ENCODE measurements at regions not wholly inside any gene's neighbourhood (a gene's known extent, or its start where the extent isn't known, plus 50 kb on each side); places are given as distances from the start of the nearest gene placed in this dataset.

GRCh38 chr12:98421316-98421715 is 94.1 kb upstream of the TMPO start:
- Histone ChIP-seq H2BK120ac (ENCODE audit: low read depth, low read length, poor library complexity, severe bottlenecking) (no peak overlapping the region), H3K23ac (ENCODE audit: insufficient read length, low read depth, low read length) (no peak overlapping the region), H4K8ac (replicated peaks; ENCODE audit: insufficient read length, low read depth, low read length) (no peak overlapping the region), H4K91ac (ENCODE audit: insufficient read length, low read depth, low read length) (no peak overlapping the region), H2BK12ac (ENCODE audit: insufficient read length, low read depth, low read length) (no peak overlapping the region), H2AFZ (ENCODE audit: low read length) (no peak overlapping the region), H3K27me3 (ENCODE audit: insufficient read depth, low read length) (no peaks in the 10 kb centered on the region), H3K9ac (ENCODE audit: extremely low read depth, insufficient read length, low read length) (no peak overlapping the region), H2AK5ac (ENCODE audit: insufficient read length, low read length) (no peak overlapping the region), H3K27ac (ENCODE audit: insufficient read length, low read depth, low read length) (no peak overlapping the region), H3K4ac (ENCODE audit: low read depth, low read length) (no peak overlapping the region), H3K4me1 (ENCODE audit: insufficient read depth, low read length) (peaks cover 9% of the 10 kb centered on the region), H3K14ac (ENCODE audit: insufficient read depth, low read length) (no peak overlapping the region), H4K20me1 (ENCODE audit: control insufficient read depth, insufficient read depth, insufficient read length) (no peaks in the 10 kb centered on the region), H3K56ac (ENCODE audit: insufficient read length, low read depth, low read length) (no peak overlapping the region), H3K79me1 (ENCODE audit: insufficient read depth, low read depth, low read length, poor library complexity, severe bottlenecking) (no peaks in the 10 kb centered on the region), H2BK5ac (ENCODE audit: insufficient read length, low read length) (no peak overlapping the region), H3K4me2 (ENCODE audit: insufficient read depth, insufficient read length, low read length) (no peak overlapping the region), H3T11ph (ENCODE audit: low read length) (no peak overlapping the region), H2BK20ac (ENCODE audit: low read depth, low read length, poor library complexity, severe bottlenecking) (no peak overlapping the region), H3K18ac (ENCODE audit: insufficient read length, low read depth, low read length) (no peak overlapping the region), H3K79me2 (ENCODE audit: insufficient read depth, low read length) (no peaks in the 10 kb centered on the region), H3K23me2 (ENCODE audit: insufficient read length, low read depth, low read length, poor library complexity, severe bottlenecking) (no peaks in the 10 kb centered on the region), H2BK15ac (ENCODE audit: low read depth, low read length) (no peak overlapping the region), H4K5ac (ENCODE audit: insufficient read length, low read depth, low read length) (no peak overlapping the region), H3K9me3 (ENCODE audit: control insufficient read depth, low read depth, low read length) (no peaks in the 10 kb centered on the region)
- no peak for DNase-seq
- no CpG with 5 or more reads among the region's 8 CpGs for WGBS (ENCODE audit: extremely low coverage, insufficient read length, low lambda C conversion rate)
- no peaks in the 10 kb centered on the region for H3K27me3 Mint-ChIP-seq (ENCODE audit: low read depth)
- H3K27ac Mint-ChIP-seq: no peak overlapping the region
- H3K4me1 Mint-ChIP-seq: peaks cover 22 to 27% of the 10 kb centered on the region in 2 experiments
- TF ChIP-seq CTCF (conservative IDR thresholded peaks at IDR 0.05): no peak
- H3K9me3 Mint-ChIP-seq: no peaks in the 10 kb centered on the region
- no peaks in the 10 kb centered on the region for H3K36me3 Mint-ChIP-seq (ENCODE audit: insufficient read depth in 1 of 3, low read depth in 3 of 3)
- no peak overlapping the region for H3K4me3 Mint-ChIP-seq

Measured in H9 (cell line).